ENCODE measurements at regions not wholly inside any gene's neighbourhood (a gene's known extent, or its start where the extent isn't known, plus 50 kb on each side); places are given as distances from the start of the nearest gene placed in this dataset.

DNA sequence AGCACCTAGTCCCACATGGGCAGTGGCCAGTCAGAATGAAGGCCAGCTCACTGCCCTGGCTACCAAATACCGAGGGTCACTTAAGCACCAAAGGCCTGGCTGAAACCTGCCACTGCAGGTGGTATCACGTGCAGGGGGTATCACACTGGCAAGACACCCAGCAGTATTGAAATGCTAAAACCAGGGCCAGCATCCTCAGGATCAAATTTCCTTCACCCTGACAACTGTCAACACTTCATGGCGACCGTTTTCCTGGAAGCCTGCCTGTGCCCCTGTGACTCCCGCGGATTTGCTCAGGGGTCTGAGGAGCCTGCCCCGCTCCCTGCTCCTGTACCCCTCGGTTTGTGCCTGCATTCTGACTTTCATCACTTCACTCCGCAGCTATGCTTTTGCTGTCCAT lies 151.1 kb downstream of the TTLL2 start:
- no peaks in the 10 kb centered on the region for H4K20me1 ChIP-seq (ENCODE audit: control insufficient read depth, insufficient read depth, low read depth, low read length)
- no peaks in the 10 kb centered on the region for H3K27me3 ChIP-seq (ENCODE audit: control insufficient read depth, low read length)
- no peak overlapping the region for H3K27ac ChIP-seq (ENCODE audit: low read depth, low read length)
- no peaks in the 10 kb centered on the region for H3K79me2 ChIP-seq (ENCODE audit: control insufficient read depth, low read length)
- no peaks in the 10 kb centered on the region for H3K36me3 ChIP-seq (ENCODE audit: control insufficient read depth, low read length)
- H3K9me2 ChIP-seq (replicated peaks; ENCODE audit: control insufficient read depth, low read length) = no peaks in the 10 kb centered on the region
- no peaks in the 10 kb centered on the region for H3F3A ChIP-seq (ENCODE audit: control insufficient read depth, insufficient read depth)
- no peak overlapping the region for H3K4me3 ChIP-seq (ENCODE audit: low read length)
- no peak for TF ChIP-seq EZH2phosphoT487 (IDR thresholded peaks at IDR 0.05; ENCODE audit: borderline replicate concordance, low read length)
- TF ChIP-seq, protein P1, sequence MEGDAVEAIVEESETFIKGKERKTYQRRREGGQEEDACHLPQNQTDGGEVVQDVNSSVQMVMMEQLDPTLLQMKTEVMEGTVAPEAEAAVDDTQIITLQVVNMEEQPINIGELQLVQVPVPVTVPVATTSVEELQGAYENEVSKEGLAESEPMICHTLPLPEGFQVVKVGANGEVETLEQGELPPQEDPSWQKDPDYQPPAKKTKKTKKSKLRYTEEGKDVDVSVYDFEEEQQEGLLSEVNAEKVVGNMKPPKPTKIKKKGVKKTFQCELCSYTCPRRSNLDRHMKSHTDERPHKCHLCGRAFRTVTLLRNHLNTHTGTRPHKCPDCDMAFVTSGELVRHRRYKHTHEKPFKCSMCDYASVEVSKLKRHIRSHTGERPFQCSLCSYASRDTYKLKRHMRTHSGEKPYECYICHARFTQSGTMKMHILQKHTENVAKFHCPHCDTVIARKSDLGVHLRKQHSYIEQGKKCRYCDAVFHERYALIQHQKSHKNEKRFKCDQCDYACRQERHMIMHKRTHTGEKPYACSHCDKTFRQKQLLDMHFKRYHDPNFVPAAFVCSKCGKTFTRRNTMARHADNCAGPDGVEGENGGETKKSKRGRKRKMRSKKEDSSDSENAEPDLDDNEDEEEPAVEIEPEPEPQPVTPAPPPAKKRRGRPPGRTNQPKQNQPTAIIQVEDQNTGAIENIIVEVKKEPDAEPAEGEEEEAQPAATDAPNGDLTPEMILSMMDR (IDR thresholded peaks at IDR 0.05; ENCODE audit: low read depth, low read length, poor library complexity, severe bottlenecking) = no peak
- no peaks in the 10 kb centered on the region for H3K9me3 ChIP-seq (ENCODE audit: control insufficient read depth, insufficient read depth, low read length)
- no peak overlapping the region for H3K4me2 ChIP-seq (ENCODE audit: low read length)
- peaks cover 5% of the 10 kb centered on the region; the same call in 1 of the 2 replicates for H3K4me1 ChIP-seq (ENCODE audit: control insufficient read depth, low read length)

DNA sequence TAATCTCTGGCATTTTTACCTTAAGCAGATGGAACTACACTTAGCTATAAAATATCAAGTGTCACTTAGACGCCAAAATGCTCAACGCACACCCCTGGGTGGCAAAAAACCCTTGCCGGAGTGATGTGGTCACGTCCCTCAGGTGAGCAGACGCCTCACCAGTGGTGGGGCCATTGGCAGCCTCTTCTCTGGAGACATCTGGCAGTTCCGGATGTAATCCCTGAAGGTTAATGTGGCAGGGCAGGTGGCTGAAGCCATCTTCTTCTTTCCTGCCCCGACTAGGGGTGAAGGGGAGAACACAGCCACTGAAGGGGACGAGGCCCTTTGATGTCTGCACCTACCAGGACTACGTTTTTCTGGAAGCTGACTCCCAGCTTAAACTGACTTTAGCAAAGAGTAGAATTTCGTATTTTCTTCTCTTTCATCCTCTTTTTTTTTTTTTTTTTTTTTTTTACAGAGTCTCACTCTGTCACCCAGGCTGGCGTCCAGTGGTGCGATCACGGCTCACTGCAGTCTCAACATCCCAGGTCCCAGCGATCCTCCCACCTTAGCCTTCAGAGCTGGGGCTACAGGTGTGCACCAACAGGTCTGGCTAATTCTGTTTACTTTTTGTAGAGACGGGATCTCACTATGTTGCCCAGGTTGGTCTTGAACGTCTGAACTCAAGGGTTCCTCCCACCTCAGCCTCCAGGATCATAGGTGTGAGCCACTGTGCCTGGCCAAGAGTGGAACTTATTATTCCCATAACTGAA lies 152.1 kb downstream of the TTLL2 start:
- no peak overlapping the region for H3K27ac ChIP-seq (ENCODE audit: low read depth, low read length)
- H3K36me3 ChIP-seq (ENCODE audit: control insufficient read depth, low read length) = no peaks in the 10 kb centered on the region
- peaks cover 5% of the 10 kb centered on the region; the same call in 1 of the 2 replicates for H3K4me1 ChIP-seq (ENCODE audit: control insufficient read depth, low read length)
- H3K9me2 ChIP-seq (replicated peaks; ENCODE audit: control insufficient read depth, low read length) = no peaks in the 10 kb centered on the region
- no peak overlapping the region for H3K4me3 ChIP-seq (ENCODE audit: low read length)
- H3K79me2 ChIP-seq (ENCODE audit: control insufficient read depth, low read length) = no peaks in the 10 kb centered on the region
- H3K9me3 ChIP-seq (ENCODE audit: control insufficient read depth, insufficient read depth, low read length) = no peaks in the 10 kb centered on the region
- no peaks in the 10 kb centered on the region for H3F3A ChIP-seq (ENCODE audit: control insufficient read depth, insufficient read depth)
- no peaks in the 10 kb centered on the region for H4K20me1 ChIP-seq (ENCODE audit: control insufficient read depth, insufficient read depth, low read depth, low read length)
- TF ChIP-seq EZH2phosphoT487 (IDR thresholded peaks at IDR 0.05; ENCODE audit: borderline replicate concordance, low read length) = no peak
- TF ChIP-seq, protein P1 (IDR thresholded peaks at IDR 0.05; ENCODE audit: low read depth, low read length, poor library complexity, severe bottlenecking) = no peak
- H3K27me3 ChIP-seq (ENCODE audit: control insufficient read depth, low read length) = no peaks in the 10 kb centered on the region
- H3K4me2 ChIP-seq (ENCODE audit: low read length) = no peak overlapping the region

DNA sequence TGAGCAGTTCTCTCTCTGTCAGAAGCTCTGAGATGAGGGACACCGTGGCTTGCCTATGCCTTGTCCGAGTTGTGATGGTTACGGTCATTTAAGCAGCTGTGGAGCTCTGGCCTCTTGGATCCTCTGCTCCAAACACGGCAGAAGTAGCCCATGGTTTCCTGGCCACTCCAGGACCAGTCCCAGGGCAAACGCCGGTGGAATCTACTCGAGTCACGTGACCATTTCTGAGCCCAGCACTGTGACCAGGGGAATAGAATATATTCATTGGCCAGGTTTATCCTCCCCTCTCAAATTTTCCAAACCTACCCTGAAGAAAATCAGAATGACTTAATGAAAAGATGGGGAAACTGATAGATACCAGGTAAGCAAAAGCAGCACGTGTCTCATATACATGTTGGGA lies 152.8 kb downstream of the TTLL2 start:
- Histone ChIP-seq H3K79me2 (ENCODE audit: control insufficient read depth, low read length) (no peaks in the 10 kb centered on the region), H4K20me1 (ENCODE audit: control insufficient read depth, insufficient read depth, low read depth, low read length) (no peaks in the 10 kb centered on the region), H3K9me2 (replicated peaks; ENCODE audit: control insufficient read depth, low read length) (no peaks in the 10 kb centered on the region), H3K4me1 (ENCODE audit: control insufficient read depth, low read length) (peaks cover 5% of the 10 kb centered on the region; the same call in 1 of the 2 replicates), H3K27me3 (ENCODE audit: control insufficient read depth, low read length) (no peaks in the 10 kb centered on the region), H3K4me2 (ENCODE audit: low read length) (no peak overlapping the region), H3F3A (ENCODE audit: control insufficient read depth, insufficient read depth) (no peaks in the 10 kb centered on the region), H3K27ac (ENCODE audit: low read depth, low read length) (no peak overlapping the region), H3K36me3 (ENCODE audit: control insufficient read depth, low read length) (no peaks in the 10 kb centered on the region), H3K9me3 (ENCODE audit: control insufficient read depth, insufficient read depth, low read length) (no peaks in the 10 kb centered on the region), H3K4me3 (ENCODE audit: low read length) (no peak overlapping the region)
- TF ChIP-seq, protein P1 (IDR thresholded peaks at IDR 0.05; ENCODE audit: low read depth, low read length, poor library complexity, severe bottlenecking) = no peak
- no peak for TF ChIP-seq EZH2phosphoT487 (IDR thresholded peaks at IDR 0.05; ENCODE audit: borderline replicate concordance, low read length)

All from DOHH2 (cell line).